NCI-H524 (cell line): ENCODE measurements at regions not wholly inside any gene's neighbourhood (a gene's known extent, or its start where the extent isn't known, plus 50 kb on each side); places are given as distances from the start of the nearest gene placed in this dataset.
A peak's percentile ranks its signal among the peaks of the same experiment; 100 is the strongest.

ENCODE experiments used
- DNase-seq, 2 experiments: peaks; one replicate each; lab custom pipeline; 2025; lab: John Stamatoyannopoulos, UW

- no peak for DNase-seq
Observed at GRCh38 chr7:25859412-25860274, 292.4 kb upstream of the NFE2L3 start.

GRCh38 chr7:25860275-25861163, 291.5 kb upstream of the NFE2L3 start:
- peak; percentile 29 to 62 for DNase-seq

GRCh38 chr7:25861164-25861496, 290.9 kb upstream of the NFE2L3 start:
- DNase-seq, result no peak

- DNase-seq, result peak; percentile 62 to 70
Observed at GRCh38 chr7:25861601-25862260, 290.3 kb upstream of the NFE2L3 start.

- DNase-seq, result peak; percentile 100
Observed at GRCh38 chr7:25862261-25863004, 289.6 kb upstream of the NFE2L3 start.

GRCh38 chr7:25863005-25863728, 288.8 kb upstream of the NFE2L3 start:
- peak in 1 of 2 experiments; percentile 55 for DNase-seq

GRCh38 chr7:25863729-25864110, 288.3 kb upstream of the NFE2L3 start:
- no peak for DNase-seq

GRCh38 chr7:25864511-25864910, 287.5 kb upstream of the NFE2L3 start:
- DNase-seq, result no peak

GRCh38 chr7:25864943-25865751, 286.9 kb upstream of the NFE2L3 start:
- DNase-seq, result no peak

- no peak for DNase-seq
Observed at GRCh38 chr7:25868509-25868908, 283.5 kb upstream of the NFE2L3 start.

GRCh38 chr7:25870574-25870973, 281.4 kb upstream of the NFE2L3 start:
- peak; percentile 61 to 73 for DNase-seq

GRCh38 chr7:25876092-25876491, 275.9 kb upstream of the NFE2L3 start:
- no peak for DNase-seq

GRCh38 chr7:25877802-25878789, 273.9 kb upstream of the NFE2L3 start:
- DNase-seq, result peak in 1 of 2 experiments; percentile 41

- DNase-seq, result no peak
Observed at GRCh38 chr7:25879799-25880198, 272.2 kb upstream of the NFE2L3 start.

- DNase-seq, result no peak
Observed at GRCh38 chr7:25881317-25882037, 270.5 kb upstream of the NFE2L3 start.

- DNase-seq, result no peak
Observed at GRCh38 chr7:25882151-25882773, 269.7 kb upstream of the NFE2L3 start.

GRCh38 chr7:25884265-25884828, 267.7 kb upstream of the NFE2L3 start:
- no peak for DNase-seq
